GM23248 (cell line): ENCODE measurements at regions not wholly inside any gene's neighbourhood (a gene's known extent, or its start where the extent isn't known, plus 50 kb on each side); places are given as distances from the start of the nearest gene placed in this dataset.

Experiments used
- EZH2 ChIP-seq: fragments of 200-600 bp; sonication (generic); IDR thresholded peaks from 2 replicates; pipeline ENCODE4 v1.6.1; 2018; ENCODE audit warnings: antibody characterized with exemption, mild to moderate bottlenecking; ENCODE audit not compliant: insufficient read depth, poor library complexity, severe bottlenecking
- EZH2phosphoT487 ChIP-seq: fragments of 200-600 bp; sonication (generic); IDR thresholded peaks from 2 replicates; pipeline ENCODE4 v1.6.1; 2018; ENCODE audit warnings: antibody characterized with exemption, moderate library complexity, mild to moderate bottlenecking, low read depth; ENCODE audit not compliant: insufficient read depth

GRCh38 chr1:195903203-195903602 lies 705.0 kb downstream of the KCNT2 start:
- no peak for TF ChIP-seq EZH2
- no peak for TF ChIP-seq EZH2phosphoT487
